Right lobe of liver (tissue), 6 donors: ENCODE measurements at regions not wholly inside any gene's neighbourhood (a gene's known extent, or its start where the extent isn't known, plus 50 kb on each side); places are given as distances from the start of the nearest gene placed in this dataset.
"Not testable (repeated sequence)": the region's sequence is repeated elsewhere in the genome, so short reads cannot be mapped to it uniquely, and the experiment has no call there.

ENCODE experiments used
- ATAC-seq, 4 donors: fragments of 200-7000 bp; cut with Tn5 transposase; one replicate each; pipeline ENCODE4 v1.9.1; 2020; ENCODE audit warnings: mild to moderate bottlenecking in 4 of 4, moderate library complexity in 4 of 4
- DNase-seq, 3 donors: peaks; one replicate each; pipeline ENCODE4 v3.0.0-alpha.2; 2020
- H3K27ac ChIP-seq, 3 donors: fragments of 200-600 bp; one replicate each; pipeline ENCODE4 v1.8.0; 2022
- H3K27me3 ChIP-seq, 2 donors: fragments of 200-600 bp; one replicate each; pipeline ENCODE4 v1.8.0; 2022
- H3K36me3 ChIP-seq, 4 donors: fragments of 200-600 bp; sonication (generic) in 1 of 4; one replicate each; pipeline versions ENCODE4 v1.5.1 to v1.8.0; 2017 to 2022; ENCODE audit warnings: control low read depth in 1 of 4
- H3K4me1 ChIP-seq, 4 donors: fragments of 200-600 bp; sonication (generic) in 1 of 4; one replicate each; pipeline versions ENCODE4 v1.5.1 to v1.8.0; 2017 to 2022; ENCODE audit warnings: control low read depth in 1 of 4
- H3K4me3 ChIP-seq, 3 donors: fragments of 200-600 bp; one replicate each; pipeline ENCODE4 v1.8.0; 2022
- H3K9me3 ChIP-seq, 4 donors: fragments of 200-600 bp; sonication (generic) in 1 of 4; one replicate each; pipeline versions ENCODE4 v1.5.1 to v1.8.0; 2017 to 2022; ENCODE audit warnings: control low read depth in 1 of 4
- CTCF ChIP-seq, 4 donors: fragments of 200-600 bp in 3 of 4; fragments of 450-650 bp in 1 of 4; IDR thresholded peaks; one replicate each; pipeline versions ENCODE4 v1.5.1 to v1.8.0; 2016 to 2022; ENCODE audit warnings: antibody characterized with exemption in 4 of 4, mild to moderate bottlenecking in 2 of 4
- POLR2A ChIP-seq: fragments of 450-650 bp; IDR thresholded peaks from one replicate; pipeline ENCODE4 v1.6.1; 2017; ENCODE audit warnings: antibody characterized with exemption, mild to moderate bottlenecking
- WGBS: methylation state at CpG from one replicate; pipeline ENCODE4 v1.1.6; 2018; ENCODE audit warnings: low coverage, low lambda C conversion rate; ENCODE audit not compliant: insufficient coverage; ENCODE audit errors: missing lambda C conversion rate; 5-methylcytosine and 5-hydroxymethylcytosine counted together
- intact Hi-C, 2 donors: fragments of 100-400 bp; cut with DNase I; formaldehyde crosslinking; loops; one replicate each; pipeline versions ENCODE4 v1.11.2 to v1.14.1; 2022
- donor health status: DM: no; HTN: yes; CAD: no.
- donor health status: DM: no; HTN: no; CAD: no.
- donor health status: DM: no; HTN: no; CAD: no.
- donor health status: DM: no; HTN: yes; CAD: no.
- donor health status: DM: no; HTN: yes; CAD: no.

GRCh38 chr11:87459351-87459750, 421.6 kb downstream of the TMEM135 start:
- Histone ChIP-seq H3K27me3 (no peaks in the 10 kb centered on the region), H3K4me3 (no peak overlapping the region), H3K9me3 (no peaks in the 10 kb centered on the region), H3K36me3 (no peaks in the 10 kb centered on the region), H3K4me1 (no peaks in the 10 kb centered on the region), H3K27ac (no peak overlapping the region)
- intact Hi-C loops, result no loop called here
- no peak for DNase-seq
- TF ChIP-seq CTCF (IDR thresholded peaks at IDR 0.05), result no peak
- no peak for TF ChIP-seq POLR2A
- 81% methylated on average over 3 of the region's 3 CpGs for WGBS
- no peak for ATAC-seq

GRCh38 chr11:87456499-87456898, 418.8 kb downstream of the TMEM135 start:
- no peak overlapping the region for H3K27ac ChIP-seq
- no peak overlapping the region for H3K4me3 ChIP-seq
- no peak for DNase-seq
- intact Hi-C loops, result no loop called here
- H3K4me1 ChIP-seq, result no peaks in the 10 kb centered on the region
- no peaks in the 10 kb centered on the region for H3K9me3 ChIP-seq
- no peaks in the 10 kb centered on the region for H3K36me3 ChIP-seq
- no peaks in the 10 kb centered on the region for H3K27me3 ChIP-seq
- TF ChIP-seq POLR2A, result no peak
- no peak for TF ChIP-seq CTCF (IDR thresholded peaks at IDR 0.05)
- WGBS, result 90% methylated on average over 1 of the region's 1 CpG
- no peak for ATAC-seq

GRCh38 chr11:87455180-87455579, 417.4 kb downstream of the TMEM135 start:
- H3K4me1 ChIP-seq, result no peaks in the 10 kb centered on the region
- TF ChIP-seq CTCF (IDR thresholded peaks at IDR 0.05) (no peak), POLR2A (no peak)
- H3K36me3 ChIP-seq, result no peaks in the 10 kb centered on the region
- WGBS, result 90% methylated on average over 3 of the region's 3 CpGs
- no peak overlapping the region for H3K27ac ChIP-seq
- ATAC-seq (no peak), DNase-seq (no peak)
- no peaks in the 10 kb centered on the region for H3K9me3 ChIP-seq
- intact Hi-C loops, result no loop called here
- no peak overlapping the region for H3K4me3 ChIP-seq
- no peaks in the 10 kb centered on the region for H3K27me3 ChIP-seq

GRCh38 chr11:87454241-87454640, 416.5 kb downstream of the TMEM135 start:
- WGBS, result 9% methylated on average over 1 of the region's 1 CpG
- Histone ChIP-seq H3K4me1 (no peaks in the 10 kb centered on the region), H3K4me3 (no peak overlapping the region), H3K27me3 (no peaks in the 10 kb centered on the region), H3K9me3 (no peaks in the 10 kb centered on the region), H3K27ac (no peak overlapping the region), H3K36me3 (no peaks in the 10 kb centered on the region)
- TF ChIP-seq POLR2A (no peak), CTCF (IDR thresholded peaks at IDR 0.05) (no peak)
- ATAC-seq (no peak), DNase-seq (no peak)
- intact Hi-C loops, result no loop called here

- DNase-seq (no peak), ATAC-seq (no peak)
- no peak overlapping the region for H3K4me3 ChIP-seq
- intact Hi-C loops, result no loop called here
- no peaks in the 10 kb centered on the region for H3K4me1 ChIP-seq
- 89% methylated on average over 5 of the region's 5 CpGs for WGBS
- H3K36me3 ChIP-seq, result no peaks in the 10 kb centered on the region
- H3K27me3 ChIP-seq, result no peaks in the 10 kb centered on the region
- TF ChIP-seq CTCF (IDR thresholded peaks at IDR 0.05), result no peak
- no peak for TF ChIP-seq POLR2A
- H3K27ac ChIP-seq, result no peak overlapping the region
- no peaks in the 10 kb centered on the region for H3K9me3 ChIP-seq
These were observed 415.9 kb downstream of the TMEM135 start for GRCh38 chr11:87453531-87454089.

GRCh38 chr11:87452025-87452424, 414.3 kb downstream of the TMEM135 start:
- H3K4me3 ChIP-seq, DNase-seq, H3K27ac ChIP-seq, intact Hi-C loops, H3K9me3 ChIP-seq, ATAC-seq, H3K27me3 ChIP-seq, H3K36me3 ChIP-seq, H3K4me1 ChIP-seq: not testable (repeated sequence)
- WGBS, result 67% methylated on average over 2 of the region's 2 CpGs
